B cell (primary cell): ENCODE measurements at regions not wholly inside any gene's neighbourhood (a gene's known extent, or its start where the extent isn't known, plus 50 kb on each side); places are given as distances from the start of the nearest gene placed in this dataset.

ENCODE experiments used
- CTCF ChIP-seq: fragments of 200-600 bp; IDR thresholded peaks from one replicate; pipeline ENCODE4 v1.8.0; 2022; ENCODE audit warnings: antibody characterized with exemption, mild to moderate bottlenecking
- EZH2 ChIP-seq: IDR thresholded peaks from 2 replicates; pipeline ENCODE4 v1.6.1; 2012; ENCODE audit warnings: borderline replicate concordance, low read depth, mild to moderate bottlenecking, moderate library complexity, low read length; ENCODE audit not compliant: insufficient read depth, poor library complexity, severe bottlenecking

- TF ChIP-seq EZH2 (no peak), CTCF (no peak)
These were observed 266.2 kb upstream of the ROPN1 start for GRCh38 chr3:124258057-124258500.
